K562 (cell line): ENCODE measurements at regions not wholly inside any gene's neighbourhood (a gene's known extent, or its start where the extent isn't known, plus 50 kb on each side); places are given as distances from the start of the nearest gene placed in this dataset.

ENCODE experiments used
- ATAC-seq: fragments of 200-7000 bp; cut with Tn5 transposase; 3 replicates; pipeline ENCODE4 v1.9.1; 2020; ENCODE audit warnings: moderate library complexity
- BruUV-seq: library from RNA; stranded (reverse); fragments of 400-500 nt; replicated peaks from 2 replicates; lab custom pipeline; 2021; lab: Mats Ljungman, UMichigan
- CTCF ChIA-PET: fragments of 300-600 bp; formaldehyde crosslinking; extraction: SDS; loops from one replicate; lab custom pipeline; 2021; ENCODE audit warnings: low intra/inter-chr PET ratio; lab: Yijun Ruan, JAX
- POLR2A ChIA-PET: fragments of 300-600, 350-650 bp; sonication (Branson Sonifier 250); formaldehyde crosslinking; extraction: SDS; loops from one replicate; lab custom pipeline; 2021; ENCODE audit warnings: antibody characterized with exemption, inconsistent platforms; lab: Yijun Ruan, JAX
- DNase-seq, 4 experiments: peaks; one replicate each; pipeline versions ENCODE4 v3.0.0 to v3.0.0-alpha.2; 2011 to 2018; ENCODE audit warnings: low spot score in 3 of 4, mixed read lengths in 3 of 4; ENCODE audit errors: extremely low read depth in 1 of 4
- FAIRE-seq: peaks from 2 replicates; lab custom pipeline; 2011; peaks lifted over from hg19 to GRCh38; lab: Jason Lieb, UNC
- H2AFZ ChIP-seq: 2 replicates; pipeline ENCODE4 v1.6.0; 2011; ENCODE audit warnings: low read depth, low read length, control low read depth, inconsistent platforms
- H3K27ac ChIP-seq: fragments of 200-600 bp; 3 replicates; pipeline ENCODE4 v1.8.0; 2011; ENCODE audit warnings: low read depth, mild to moderate bottlenecking, control low read depth, inconsistent platforms, low read length, moderate library complexity, mixed read lengths; ENCODE audit errors: extremely low read depth
- H3K27me3 ChIP-seq, 2 experiments: fragments of 300-600 bp in 1 of 2; 2 replicates in 1 of 2; 3 replicates in 1 of 2; pipeline versions ENCODE4 v1.6.0 to v1.8.0; 2011; ENCODE audit warnings: inconsistent platforms in 2 of 2, low read length in 2 of 2, mild to moderate bottlenecking in 1 of 2, mixed read lengths in 1 of 2, moderate library complexity in 1 of 2; ENCODE audit not compliant: control insufficient read depth in 2 of 2, insufficient read depth in 2 of 2
- H3K36me3 ChIP-seq: fragments of 300-600 bp; 3 replicates; pipeline ENCODE4 v1.8.0; 2011; ENCODE audit warnings: mild to moderate bottlenecking, low read length, inconsistent platforms; ENCODE audit not compliant: control insufficient read depth, insufficient read depth
- H3K4me1 ChIP-seq, 2 experiments: fragments of 200-600 bp in 1 of 2; replicated peaks in 1 of 2; 2 replicates in 1 of 2; 3 replicates in 1 of 2; pipeline versions ENCODE4 v1.5.1 to v1.8.0; 2011; ENCODE audit warnings: inconsistent platforms in 2 of 2, low read length in 2 of 2, mild to moderate bottlenecking in 1 of 2, mixed read lengths in 1 of 2, moderate library complexity in 1 of 2; ENCODE audit not compliant: control insufficient read depth in 2 of 2, insufficient read depth in 2 of 2
- H3K4me2 ChIP-seq: 2 replicates; pipeline ENCODE4 v1.6.1; 2011; ENCODE audit warnings: low read length, control low read depth, inconsistent platforms, mixed read lengths; ENCODE audit not compliant: insufficient read depth
- H3K4me3 ChIP-seq: fragments of 200-600 bp; sonication (generic), shearing (Covaris generic); 2 replicates; pipeline ENCODE4 v1.5.1; 2016; ENCODE audit warnings: control low read depth, inconsistent platforms
- H3K79me2 ChIP-seq: fragments of 200-600 bp; 3 replicates; pipeline ENCODE4 v1.8.0; 2011; ENCODE audit warnings: low read length, inconsistent platforms; ENCODE audit not compliant: control insufficient read depth, insufficient read depth
- H3K9ac ChIP-seq, 2 experiments: 2 replicates each; pipeline versions ENCODE4 v1.6.0 to v1.6.1; 2011; ENCODE audit warnings: low read depth in 2 of 2, low read length in 2 of 2, control low read depth in 1 of 2, inconsistent platforms in 1 of 2, mild to moderate bottlenecking in 1 of 2, mixed read lengths in 1 of 2; ENCODE audit not compliant: insufficient read depth in 1 of 2
- H3K9me1 ChIP-seq: one replicate; pipeline ENCODE4 v1.6.0; 2011; ENCODE audit warnings: inconsistent platforms, mild to moderate bottlenecking, low read length, moderate library complexity; ENCODE audit not compliant: control insufficient read depth, insufficient read depth
- H3K9me3 ChIP-seq: replicated peaks from 2 replicates; pipeline ENCODE4 v1.5.1; 2011; ENCODE audit warnings: low read depth, low read length, inconsistent platforms; ENCODE audit not compliant: control insufficient read depth, insufficient read depth
- H4K20me1 ChIP-seq: replicated peaks from 2 replicates; pipeline ENCODE4 v1.6.1; 2011; ENCODE audit warnings: low read length, inconsistent platforms, mixed read lengths; ENCODE audit not compliant: control insufficient read depth, insufficient read depth
- ELK1 ChIP-seq: sonication (generic); formaldehyde crosslinking; IDR thresholded peaks from 2 replicates; pipeline ENCODE4 v1.8.1; 2022; ENCODE audit warnings: missing genetic modification reagents
- HMG20B ChIP-seq: fragments of 250-450 bp; sonication (Bioruptor Pico); IDR thresholded peaks from 2 replicates; pipeline ENCODE4 v1.5.0; 2021; ENCODE audit warnings: mild to moderate bottlenecking
- MEF2D ChIP-seq: conservative IDR thresholded peaks from 2 replicates; pipeline ENCODE4 v1.6.1; 2016; ENCODE audit warnings: low read depth, missing genetic modification characterization, missing compliant biosample characterization
- RB1 ChIP-seq: fragments of 450-650 bp; IDR thresholded peaks from 2 replicates; pipeline ENCODE4 v1.6.1; 2017; ENCODE audit warnings: low read depth, mild to moderate bottlenecking
- ZFP30 ChIP-seq: fragments of 250-450 bp; sonication (Bioruptor Pico); IDR thresholded peaks from 2 replicates; pipeline ENCODE4 v1.8.0; 2022; ENCODE audit warnings: moderate library complexity, mild to moderate bottlenecking, inconsistent platforms, borderline replicate concordance
- ZNF592 ChIP-seq: fragments of 450-650 bp; IDR thresholded peaks from 2 replicates; pipeline ENCODE4 v1.6.1; 2017; ENCODE audit warnings: antibody characterized with exemption, mild to moderate bottlenecking
- WGBS: fragments of 100-300 bp; shearing (Covaris generic); methylation state at CpG from one replicate; pipeline ENCODE4 v1.1.6; 2016; ENCODE audit warnings: low coverage, mixed read lengths; ENCODE audit not compliant: insufficient coverage; ENCODE audit errors: missing lambda C conversion rate; 5-methylcytosine and 5-hydroxymethylcytosine counted together
- in situ Hi-C: fragments of 300-500 bp; cut with MboI; formaldehyde crosslinking; loops from 4 replicates; pipeline ENCODE4 v1.15.0; 2018; ENCODE audit warnings: inconsistent platforms, mixed read lengths
- intact Hi-C: fragments of 100-400 bp; cut with micrococcal nuclease; formaldehyde crosslinking; loops from 2 replicates; pipeline ENCODE4 v1.14.2; 2022
- TF ChIP-seq, protein P1 (sequence below): fragments of 250-450 bp; sonication (Bioruptor Pico); IDR thresholded peaks from 2 replicates; pipeline ENCODE4 v1.6.1; 2021; ENCODE audit warnings: mild to moderate bottlenecking

- POLR2A ChIA-PET, result interaction anchor here (0.7 to 1.2 kb wide), 2 partner anchors 9 to 14 kb away, joined by 3 to 4 read pairs; no protein-coding TSS in a partner anchor
- TF ChIP-seq, protein P1, sequence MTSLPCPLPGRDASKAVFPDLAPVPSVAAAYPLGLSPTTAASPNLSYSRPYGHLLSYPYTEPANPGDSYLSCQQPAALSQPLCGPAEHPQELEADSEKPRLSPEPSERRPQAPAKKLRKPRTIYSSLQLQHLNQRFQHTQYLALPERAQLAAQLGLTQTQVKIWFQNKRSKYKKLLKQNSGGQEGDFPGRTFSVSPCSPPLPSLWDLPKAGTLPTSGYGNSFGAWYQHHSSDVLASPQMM (CRISPR knock-in tag), result no peak
- no peak for TF ChIP-seq HMG20B (CRISPR knock-in tag)
- TF ChIP-seq MEF2D (tag), result no peak
- no peak for TF ChIP-seq ZNF592
- TF ChIP-seq ELK1 (CRISPR knock-in tag), result no peak
- no peak for TF ChIP-seq ZFP30
- TF ChIP-seq RB1, result no peak
Measured at GRCh38 chr6:170187669-170188566, 103.0 kb downstream of the DLL1 start.

More at GRCh38 chr6:170187669-170188566, 103.0 kb downstream of the DLL1 start:
- Histone ChIP-seq H3K79me2 (no peaks in the 10 kb centered on the region), H3K4me3 (no peak overlapping the region), H3K27ac (no peak overlapping the region), H4K20me1 (peaks cover 4% of the 10 kb centered on the region; the same call in 1 of the 2 replicates), H3K4me1 (peaks cover 0 to 4% of the 10 kb centered on the region in 2 experiments; a peak in 1 of 5 replicates), H3K9me3 (0 out of 2 replicates have a peak, but pooled peaks cover 4% of the 10 kb centered on the region), H3K36me3 (no peaks in the 10 kb centered on the region), H3K9ac (no peak overlapping the region), H2AFZ (no peak overlapping the region), H3K27me3 (peaks cover 13 to 59% of the 10 kb centered on the region in 2 experiments; a peak in 4 of 5 replicates), H3K9me1 (no peaks in the 10 kb centered on the region), H3K4me2 (no peak overlapping the region)
- in situ Hi-C loops, result no loop called here
- no TSS peak for BruUV-seq
- FAIRE-seq (no peak), DNase-seq (no peak), ATAC-seq (no peak)
- CTCF ChIA-PET, result no interaction called here
- WGBS, result under 1% methylated on average over 28 of the region's 28 CpGs
- intact Hi-C loops, result no loop called here
